ENCODE measurements at regions not wholly inside any gene's neighbourhood (a gene's known extent, or its start where the extent isn't known, plus 50 kb on each side); places are given as distances from the start of the nearest gene placed in this dataset.

GRCh38 chr21:23160914-23161313, 2162.7 kb downstream of the NCAM2 start:
- Histone ChIP-seq H3K4me1 (no peaks in the 10 kb centered on the region), H3K9me3 (no peaks in the 10 kb centered on the region), H3K27me3 (no peaks in the 10 kb centered on the region), H3K27ac (no peak overlapping the region), H3K4me3 (no peak overlapping the region), H3K36me3 (no peaks in the 10 kb centered on the region)
- 40% methylated on average over 1 of the region's 1 CpG for WGBS
- TF ChIP-seq EP300 (IDR thresholded peaks at IDR 0.05) (no peak), POLR2AphosphoS5 (IDR thresholded peaks at IDR 0.05) (no peak), POLR2A (IDR thresholded peaks at IDR 0.05) (no peak), CTCF (IDR thresholded peaks at IDR 0.05) (no peak)
- no peak for DNase-seq (ENCODE audit: low spot score in 2 of 2)

GRCh38 chr21:23162198-23162946, 2164.2 kb downstream of the NCAM2 start:
- WGBS, result 54% methylated on average over 4 of the region's 4 CpGs
- H3K9me3 ChIP-seq, result no peaks in the 10 kb centered on the region
- TF ChIP-seq POLR2AphosphoS5 (IDR thresholded peaks at IDR 0.05), result no peak
- no peak overlapping the region for H3K4me3 ChIP-seq
- no peak for DNase-seq (ENCODE audit: low spot score in 2 of 2)
- H3K27me3 ChIP-seq, result no peaks in the 10 kb centered on the region
- H3K36me3 ChIP-seq, result no peaks in the 10 kb centered on the region
- no peaks in the 10 kb centered on the region for H3K4me1 ChIP-seq
- no peak overlapping the region for H3K27ac ChIP-seq

Measured in suprapubic skin (tissue), 4 donors.